Kidney epithelial cell (primary cell): ENCODE measurements at regions not wholly inside any gene's neighbourhood (a gene's known extent, or its start where the extent isn't known, plus 50 kb on each side); places are given as distances from the start of the nearest gene placed in this dataset.

Source experiments
- DNase-seq: peaks from one replicate; pipeline ENCODE4 v3.0.0-alpha.2; 2010; ENCODE audit warnings: low read depth
- H3K27me3 ChIP-seq: 2 replicates; pipeline ENCODE4 v1.6.0; 2011; ENCODE audit warnings: low read length; ENCODE audit not compliant: control insufficient read depth, insufficient read depth
- H3K36me3 ChIP-seq: 2 replicates; pipeline ENCODE4 v1.5.1; 2011; ENCODE audit warnings: low read length; ENCODE audit not compliant: control insufficient read depth, insufficient read depth
- H3K4me3 ChIP-seq: 2 replicates; pipeline ENCODE4 v1.5.1; 2011; ENCODE audit warnings: low read depth, mild to moderate bottlenecking, control low read depth, low read length
- CTCF ChIP-seq: IDR thresholded peaks from 2 replicates; pipeline ENCODE4 v1.5.1; 2011; ENCODE audit warnings: mild to moderate bottlenecking, moderate library complexity, low read length, control low read depth, inconsistent platforms; ENCODE audit not compliant: insufficient read depth, poor library complexity, severe bottlenecking

- no peaks in the 10 kb centered on the region for H3K27me3 ChIP-seq
- no peaks in the 10 kb centered on the region for H3K36me3 ChIP-seq
- no peak for TF ChIP-seq CTCF
- no peak for DNase-seq
- H3K4me3 ChIP-seq: no peak overlapping the region
These were observed 673.4 kb downstream of the TRIML1 start for GRCh38 chr4:188812644-188813043.

GRCh38 chr4:188818300-188818699 lies 679.1 kb downstream of the TRIML1 start:
- H3K4me3 ChIP-seq: no peak overlapping the region
- no peaks in the 10 kb centered on the region for H3K27me3 ChIP-seq
- H3K36me3 ChIP-seq: no peaks in the 10 kb centered on the region
- no peak for DNase-seq
- no peak for TF ChIP-seq CTCF

GRCh38 chr4:188819233-188819632 lies 680.0 kb downstream of the TRIML1 start:
- no peaks in the 10 kb centered on the region for H3K27me3 ChIP-seq
- no peak overlapping the region for H3K4me3 ChIP-seq
- no peak for DNase-seq
- TF ChIP-seq CTCF: no peak
- H3K36me3 ChIP-seq: no peaks in the 10 kb centered on the region

- DNase-seq: no peak
- no peaks in the 10 kb centered on the region for H3K36me3 ChIP-seq
- H3K4me3 ChIP-seq: no peak overlapping the region
- TF ChIP-seq CTCF: no peak
- no peaks in the 10 kb centered on the region for H3K27me3 ChIP-seq
These were observed 682.3 kb downstream of the TRIML1 start for GRCh38 chr4:188821500-188821899.

- Histone ChIP-seq H3K27me3 (no peaks in the 10 kb centered on the region), H3K4me3 (no peak overlapping the region), H3K36me3 (no peaks in the 10 kb centered on the region)
- TF ChIP-seq CTCF: no peak
- DNase-seq: no peak
These were observed 683.5 kb downstream of the TRIML1 start for GRCh38 chr4:188822698-188823097.

GRCh38 chr4:188824553-188824952 lies 685.3 kb downstream of the TRIML1 start:
- no peaks in the 10 kb centered on the region for H3K36me3 ChIP-seq
- DNase-seq: no peak
- no peak for TF ChIP-seq CTCF
- no peak overlapping the region for H3K4me3 ChIP-seq
- H3K27me3 ChIP-seq: no peaks in the 10 kb centered on the region
